HK-2 (cell line): ENCODE measurements at regions not wholly inside any gene's neighbourhood (a gene's known extent, or its start where the extent isn't known, plus 50 kb on each side); places are given as distances from the start of the nearest gene placed in this dataset.
"Not testable (repeated sequence)": the region's sequence is repeated elsewhere in the genome, so short reads cannot be mapped to it uniquely, and the experiment has no call there.

Experiments used
- DNase-seq: peaks from one replicate; pipeline ENCODE4 v3.0.0-alpha.2; 2018; ENCODE audit not compliant: unreplicated experiment

DNA sequence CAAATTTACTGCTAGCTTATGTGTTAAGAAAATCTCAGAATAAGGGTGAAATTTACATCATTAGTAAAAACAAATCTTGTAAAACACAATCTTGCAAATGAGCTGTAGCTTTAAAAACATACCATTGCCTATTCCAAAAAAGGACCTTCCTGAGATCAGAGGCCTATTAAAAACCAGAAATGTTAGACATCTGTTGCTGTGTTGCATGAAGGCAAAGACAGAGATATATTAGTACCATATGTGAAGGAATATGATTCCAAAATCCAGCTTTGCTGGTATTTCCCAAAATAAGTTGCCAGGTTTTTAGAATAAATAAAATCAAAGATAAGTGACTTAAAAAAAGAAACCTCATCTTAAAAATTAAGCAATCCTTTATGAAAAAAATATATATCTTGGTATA, 504.1 kb upstream of the CDIN1 start:
- DNase-seq = no peak

DNA sequence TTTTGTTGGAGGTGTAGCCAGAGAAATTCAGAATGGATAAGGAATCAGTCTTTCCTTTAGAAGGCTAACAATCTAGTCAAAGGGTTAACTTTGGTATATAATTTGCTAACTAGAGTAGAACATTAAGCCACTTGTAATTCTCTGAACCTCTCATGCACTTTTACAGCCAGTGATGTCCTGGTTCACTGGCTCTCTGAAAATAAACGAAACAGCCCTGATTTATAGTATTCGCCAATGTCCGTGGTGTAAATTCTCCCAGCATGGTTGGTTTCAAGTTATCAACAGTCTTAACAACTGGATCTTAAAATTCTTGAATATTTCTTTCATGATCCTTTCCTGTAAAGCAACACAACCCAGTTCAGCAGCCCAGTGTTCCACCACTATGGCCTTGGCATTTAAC, 500.4 kb upstream of the CDIN1 start:
- DNase-seq = no peak

GRCh38 chr15:36080759-36081158, 498.7 kb upstream of the CDIN1 start:
- no peak for DNase-seq

- no peak for DNase-seq
Observed at GRCh38 chr15:36090286-36090946, 489.0 kb upstream of the CDIN1 start.

- DNase-seq = no peak
Observed at GRCh38 chr15:36106640-36107335, 472.6 kb upstream of the CDIN1 start.

- no peak for DNase-seq
Observed at GRCh38 chr15:36108541-36108940, 470.9 kb upstream of the CDIN1 start.

DNA sequence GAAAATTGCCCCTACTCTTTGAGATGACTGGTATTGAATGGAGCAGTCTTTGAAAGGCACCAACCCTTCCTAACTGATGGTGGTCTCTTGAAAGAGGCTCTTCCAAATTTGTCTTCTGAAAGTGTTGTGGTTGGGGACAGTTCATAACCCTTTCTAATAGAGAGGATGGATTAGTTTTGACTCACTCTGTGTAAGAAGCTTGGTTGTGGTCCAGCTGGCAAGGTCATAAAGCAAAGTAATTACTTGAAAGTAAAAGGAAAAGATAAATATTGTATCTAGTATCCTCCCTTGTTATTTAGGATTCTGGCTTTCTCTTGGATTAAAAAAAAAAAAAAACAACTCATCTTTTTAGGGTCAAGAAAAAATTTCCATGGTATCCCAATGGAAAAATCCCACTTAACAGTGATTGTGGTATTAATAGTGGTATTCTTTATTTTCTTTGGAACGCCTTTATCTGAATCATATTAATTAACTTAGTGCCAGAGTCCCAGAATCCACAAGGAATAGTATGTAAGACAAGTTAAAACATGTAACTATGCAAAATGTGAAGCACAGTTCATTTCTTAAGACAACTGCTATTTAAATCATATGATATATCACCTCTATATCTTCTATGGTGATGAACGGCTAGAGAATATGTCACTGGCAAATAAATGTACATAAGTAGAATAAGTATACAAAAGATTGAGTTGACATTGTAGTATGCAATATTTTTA, 469.3 kb upstream of the CDIN1 start:
- DNase-seq = no peak

DNA sequence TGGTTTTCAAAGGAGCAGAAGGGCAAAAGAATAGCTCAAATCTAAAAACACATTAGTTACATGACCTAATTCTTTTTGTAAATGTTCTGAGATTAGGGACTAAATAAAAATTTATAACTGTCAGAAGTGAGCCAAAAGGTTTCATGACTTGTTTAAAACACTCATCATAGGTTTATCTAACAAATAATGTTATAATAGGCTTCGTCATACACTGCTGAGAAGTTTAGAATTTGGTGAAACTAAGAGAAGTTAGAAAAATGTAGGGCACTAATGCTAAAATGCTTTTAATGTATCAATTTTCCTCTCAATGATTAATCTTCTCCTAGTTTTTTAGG, 468.8 kb upstream of the CDIN1 start:
- no peak for DNase-seq

DNA sequence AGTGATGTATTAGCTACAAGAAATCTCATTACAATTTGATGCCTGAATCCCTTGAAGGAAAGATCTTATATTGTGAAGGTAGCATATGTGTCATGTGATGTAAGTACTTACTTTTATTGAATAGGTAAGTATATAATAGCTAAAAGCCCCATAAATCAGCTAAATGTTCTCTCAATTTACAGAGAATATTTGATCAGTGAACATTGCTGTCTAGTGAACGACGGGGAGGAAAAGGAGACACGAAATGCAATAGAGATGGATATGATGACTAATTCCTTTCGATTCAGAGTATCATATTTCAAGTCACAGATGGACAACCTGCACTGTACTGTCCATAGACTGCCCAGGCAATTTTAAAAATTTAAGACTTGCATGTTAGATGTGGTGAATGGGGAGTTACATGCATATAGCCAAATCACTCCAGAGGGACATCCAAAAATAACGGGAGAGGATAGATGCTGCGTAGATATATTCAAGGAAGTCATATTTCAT, 462.1 kb upstream of the CDIN1 start:
- no peak for DNase-seq

DNA sequence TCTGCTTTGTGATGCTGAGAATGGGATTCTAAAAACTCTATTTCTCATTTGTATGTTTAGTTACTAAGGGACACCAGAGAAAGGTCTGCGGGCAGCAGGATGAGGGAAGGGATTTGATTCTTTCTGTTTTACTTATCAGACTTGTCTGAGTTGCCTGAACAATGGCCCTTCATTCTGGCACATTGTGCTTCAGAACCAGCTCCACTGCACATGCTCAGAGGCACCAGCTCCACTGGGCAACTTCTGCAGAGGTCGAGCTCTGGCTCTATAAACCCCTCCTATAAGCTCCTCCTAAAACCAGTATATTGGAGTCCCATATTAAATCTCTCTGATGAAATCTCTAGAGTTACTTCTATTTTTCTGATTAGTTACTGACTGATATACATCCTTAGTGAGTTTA, 453.2 kb upstream of the CDIN1 start:
- no peak for DNase-seq

DNA sequence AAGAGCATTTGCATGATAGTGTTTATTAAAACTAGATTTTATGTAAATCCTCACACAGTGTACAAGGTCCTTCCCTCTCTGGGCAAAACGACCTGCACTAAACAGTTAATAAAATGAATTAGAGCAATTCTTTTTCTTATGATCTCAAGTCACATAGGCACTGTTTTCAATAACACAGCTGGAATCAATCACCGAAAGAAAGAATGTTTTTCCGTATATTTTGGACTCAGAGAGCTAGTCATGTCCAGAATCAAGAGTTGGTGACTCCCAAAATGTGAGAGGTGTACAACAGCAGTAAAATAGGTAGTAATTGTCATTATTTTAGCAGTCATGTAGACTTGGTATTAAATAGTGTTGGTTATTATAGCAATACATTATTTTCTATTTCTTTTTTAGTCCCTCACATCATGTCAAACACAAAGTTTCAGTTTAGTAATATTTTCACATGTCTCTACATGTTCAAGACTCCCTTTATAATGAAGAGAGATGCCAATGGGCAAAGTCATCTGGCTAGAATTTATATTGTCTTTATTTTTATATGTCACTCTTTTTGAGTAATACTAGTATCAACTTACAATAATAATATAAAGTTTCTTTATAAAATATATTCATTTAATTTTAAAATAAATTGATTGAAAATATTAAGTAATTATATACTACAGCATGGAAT, 448.6 kb upstream of the CDIN1 start:
- DNase-seq = no peak

DNA sequence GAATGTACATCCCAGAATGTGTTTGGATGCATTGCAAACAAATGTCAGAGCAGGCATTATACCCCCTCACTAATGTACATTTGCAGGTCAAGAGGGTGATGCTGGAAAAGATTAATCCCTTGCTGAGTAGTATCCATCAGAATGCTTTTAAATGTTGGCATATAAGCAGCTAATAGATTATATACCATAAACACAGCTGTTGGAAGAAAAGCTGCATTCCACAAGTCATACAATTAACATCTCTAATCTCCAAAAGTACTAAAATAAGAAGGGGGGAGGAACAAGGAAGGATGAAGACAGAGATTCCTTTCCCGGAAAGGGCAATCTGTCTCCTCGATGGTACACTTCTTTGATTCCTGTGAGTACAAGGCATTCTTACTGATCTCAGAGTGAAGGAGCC, 445.7 kb upstream of the CDIN1 start:
- no peak for DNase-seq

- no peak for DNase-seq
Observed at GRCh38 chr15:36136049-36136448, 443.4 kb upstream of the CDIN1 start.

DNA sequence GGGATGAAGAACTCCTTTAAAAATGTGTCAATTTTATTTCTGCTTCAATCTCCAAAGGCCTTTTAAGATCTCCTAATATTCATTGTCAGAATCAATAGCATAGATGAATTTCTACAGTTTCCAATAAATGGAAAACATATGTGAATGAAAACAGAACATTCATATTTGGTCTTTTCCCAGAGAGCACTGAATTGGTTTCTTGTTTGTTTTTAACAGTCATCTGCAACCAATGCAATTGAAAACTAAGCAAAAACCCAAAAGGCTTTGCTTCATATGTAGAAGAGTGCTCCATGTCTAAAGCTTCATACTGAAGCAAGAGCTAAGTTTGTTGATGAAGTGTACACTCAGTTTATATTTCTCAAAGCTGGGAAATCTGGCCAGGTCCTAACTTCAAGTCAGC, 426.5 kb upstream of the CDIN1 start:
- no peak for DNase-seq

GRCh38 chr15:36156879-36157427, 422.5 kb upstream of the CDIN1 start:
- no peak for DNase-seq

- no peak for DNase-seq
Observed at GRCh38 chr15:36160351-36160750, 419.1 kb upstream of the CDIN1 start.

DNA sequence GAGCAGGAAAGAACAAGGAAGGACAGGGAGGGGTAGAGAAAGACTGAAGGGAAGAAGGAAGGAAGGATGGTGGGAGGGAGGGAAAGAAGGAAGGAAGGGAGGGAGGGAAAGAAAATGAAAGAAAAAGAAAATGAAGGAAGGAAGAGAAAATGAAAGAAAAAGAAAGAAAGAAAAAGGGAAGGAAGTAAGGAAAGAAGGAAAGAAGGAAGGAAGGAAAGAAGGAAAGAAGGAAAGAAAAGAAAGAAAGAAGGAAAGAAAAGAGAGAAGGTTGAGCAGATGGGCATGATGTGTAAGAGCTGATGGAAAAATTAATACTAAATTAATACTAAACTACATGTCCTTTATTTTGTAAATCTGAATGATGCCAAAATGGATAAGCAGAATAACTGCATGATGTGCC, 418.3 kb upstream of the CDIN1 start:
- no peak for DNase-seq

DNA sequence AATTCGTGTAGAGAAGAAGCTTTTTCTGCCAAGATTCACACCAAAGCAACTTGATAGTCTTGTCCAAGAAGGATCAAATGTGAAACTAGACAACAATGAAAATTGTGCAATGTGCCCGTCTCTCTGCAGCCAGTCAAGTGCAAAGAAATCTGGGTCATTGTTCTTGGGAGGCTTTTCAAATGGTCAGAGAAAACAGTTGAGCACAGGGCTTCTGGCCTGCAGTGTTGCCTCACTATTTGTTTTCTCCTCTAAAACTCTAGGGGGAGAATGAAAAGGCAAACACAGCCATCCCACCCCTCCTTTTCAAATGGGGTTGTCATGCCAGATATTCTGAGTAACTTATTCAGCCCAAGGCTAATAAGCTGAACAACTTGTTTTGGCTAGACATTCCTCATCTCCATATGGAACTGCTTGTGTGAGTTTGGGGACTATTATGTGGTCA, 417.6 kb upstream of the CDIN1 start:
- DNase-seq = no peak

DNA sequence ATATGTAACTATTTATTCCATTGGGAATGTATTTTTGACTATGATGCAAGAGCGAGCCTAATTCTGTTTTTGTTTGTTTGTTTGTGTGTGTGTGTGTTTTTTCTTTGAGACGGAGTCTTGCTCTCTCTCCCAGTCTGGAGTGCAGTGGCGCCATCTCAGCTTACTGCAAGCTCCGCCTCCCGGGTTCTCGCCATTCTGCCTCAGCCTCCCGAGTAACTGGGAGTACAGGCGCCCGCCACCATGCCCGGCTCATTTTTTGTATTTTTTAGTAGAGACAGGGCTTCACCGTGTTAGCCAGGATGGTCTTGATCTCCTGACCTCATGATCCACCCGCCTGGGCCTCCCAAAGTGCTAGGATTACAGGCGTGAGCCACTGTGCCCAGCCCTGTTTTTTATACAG, 415.4 kb upstream of the CDIN1 start:
- DNase-seq = not testable (repeated sequence)

GRCh38 chr15:36172955-36173354, 406.5 kb upstream of the CDIN1 start:
- no peak for DNase-seq

DNA sequence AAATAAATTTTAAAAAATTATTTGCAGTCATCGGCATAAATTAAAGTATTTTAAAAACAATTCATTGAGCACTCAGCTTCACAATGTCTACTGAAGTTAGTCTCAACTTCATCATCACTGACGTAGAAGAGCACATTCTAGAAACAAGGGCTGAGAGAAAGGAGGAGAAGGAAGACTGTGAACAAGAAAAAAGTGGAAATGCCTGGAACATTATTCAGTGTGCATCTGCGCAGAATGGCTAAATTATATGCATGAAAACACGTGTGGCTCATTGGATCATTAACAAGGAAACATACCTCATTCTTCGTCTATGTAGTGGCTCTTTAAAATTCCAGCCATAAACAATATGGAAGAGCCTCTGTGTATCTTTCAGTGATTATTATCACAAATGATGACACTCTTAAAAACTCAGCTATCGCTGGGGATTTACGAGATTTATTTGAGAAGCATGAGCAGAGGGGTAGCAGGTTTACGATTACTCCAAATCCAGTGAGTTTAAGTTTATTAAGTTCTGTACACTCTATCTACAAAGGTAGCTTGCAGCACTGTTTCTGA, 404.2 kb upstream of the CDIN1 start:
- no peak for DNase-seq

DNA sequence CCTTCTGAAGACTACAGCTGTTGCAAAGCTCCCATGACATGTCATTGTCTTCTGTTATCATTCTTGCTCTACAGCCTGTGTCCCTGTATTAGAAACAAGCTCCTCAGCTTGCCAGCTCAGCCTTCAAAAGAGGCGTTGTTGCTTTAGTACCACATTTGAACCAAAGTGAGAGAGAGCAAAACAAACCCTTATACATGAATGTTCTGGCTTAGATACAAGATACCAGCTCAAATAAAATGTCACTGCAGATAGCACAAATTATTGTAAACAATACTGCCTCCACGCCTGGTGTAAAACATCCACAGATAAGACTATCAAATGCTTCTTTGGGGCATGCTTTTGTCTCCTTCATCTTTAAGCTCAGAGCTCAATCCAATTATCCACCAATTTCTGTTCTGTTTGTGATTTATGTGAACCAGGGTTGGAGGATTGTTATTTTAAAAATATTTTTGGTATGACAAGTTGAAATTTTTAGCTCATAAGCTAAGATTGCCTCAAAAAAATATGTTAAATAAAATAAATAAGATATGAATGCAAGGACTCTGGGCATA, 403.6 kb upstream of the CDIN1 start:
- DNase-seq = no peak
